ENCODE measurements at regions not wholly inside any gene's neighbourhood (a gene's known extent, or its start where the extent isn't known, plus 50 kb on each side); places are given as distances from the start of the nearest gene placed in this dataset.

- Histone ChIP-seq H3K9ac (ENCODE audit: low read length) (no peak overlapping the region), H2BK12ac (ENCODE audit: low read length in 2 of 2) (no peak overlapping the region), H2AFZ (ENCODE audit: low read depth, low read length) (no peak overlapping the region), H3K4me3 (ENCODE audit: insufficient read depth in 1 of 2, low read depth in 1 of 2, low read length in 2 of 2) (no peak overlapping the region), H3K4me2 (ENCODE audit: low read length, poor library complexity, severe bottlenecking) (no peak overlapping the region), H3K36me3 (ENCODE audit: control insufficient read depth in 1 of 2, insufficient read depth in 2 of 2, low read depth in 1 of 2, low read length in 2 of 2) (no peaks in the 10 kb centered on the region), H2BK120ac (ENCODE audit: low read depth, low read length) (no peak overlapping the region), H3K4me1 (ENCODE audit: control insufficient read depth, insufficient read depth, low read depth, low read length) (peaks cover 2% of the 10 kb centered on the region), H3K27ac (ENCODE audit: low read length, poor library complexity, severe bottlenecking) (no peak overlapping the region), H3K4ac (ENCODE audit: low read depth in 1 of 2, low read length in 2 of 2) (no peak overlapping the region), H3K18ac (ENCODE audit: low read depth in 1 of 2, low read length in 2 of 2) (no peak overlapping the region), H4K8ac (ENCODE audit: low read length) (no peak overlapping the region), H3K23ac (ENCODE audit: low read length in 2 of 2) (no peak overlapping the region), H3K27me3 (ENCODE audit: control insufficient read depth in 1 of 2, insufficient read depth in 1 of 2, low read length in 2 of 2) (no peaks in the 10 kb centered on the region), H2BK5ac (ENCODE audit: low read depth, low read length, poor library complexity, severe bottlenecking) (no peak overlapping the region), H4K91ac (ENCODE audit: low read length) (no peak overlapping the region), H2AK5ac (ENCODE audit: low read length, severe bottlenecking) (no peak overlapping the region), H3K9me3 (ENCODE audit: control insufficient read depth, low read length) (peaks cover 17% of the 10 kb centered on the region), H3K79me1 (replicated peaks; ENCODE audit: low read length, poor library complexity, severe bottlenecking) (no peaks in the 10 kb centered on the region), H2BK15ac (ENCODE audit: low read depth, poor library complexity, severe bottlenecking) (no peak overlapping the region), H3K14ac (ENCODE audit: low read length in 2 of 2) (no peak overlapping the region)
- WGBS: 99% methylated on average over 3 of the region's 5 CpGs
- DNase-seq: no peak
Measured at GRCh38 chr9:107946364-107947141, 457.0 kb upstream of the KLF4 start.

GRCh38 chr9:107945961-107946360 is 456.4 kb upstream of the KLF4 start:
- H2BK120ac ChIP-seq (ENCODE audit: low read depth, low read length): no peak overlapping the region
- H2BK15ac ChIP-seq (ENCODE audit: low read depth, poor library complexity, severe bottlenecking): no peak overlapping the region
- no peak overlapping the region for H3K18ac ChIP-seq (ENCODE audit: low read depth in 1 of 2, low read length in 2 of 2)
- H4K91ac ChIP-seq (ENCODE audit: low read length): no peak overlapping the region
- peaks cover 2% of the 10 kb centered on the region for H3K4me1 ChIP-seq (ENCODE audit: control insufficient read depth, insufficient read depth, low read depth, low read length)
- 97% methylated on average over 2 of the region's 2 CpGs for WGBS
- no peak overlapping the region for H3K4ac ChIP-seq (ENCODE audit: low read depth in 1 of 2, low read length in 2 of 2)
- H3K79me1 ChIP-seq (replicated peaks; ENCODE audit: low read length, poor library complexity, severe bottlenecking): no peaks in the 10 kb centered on the region
- DNase-seq: no peak
- H2AFZ ChIP-seq (ENCODE audit: low read depth, low read length): no peak overlapping the region
- no peak overlapping the region for H3K4me3 ChIP-seq (ENCODE audit: insufficient read depth in 1 of 2, low read depth in 1 of 2, low read length in 2 of 2)
- no peak overlapping the region for H3K27ac ChIP-seq (ENCODE audit: low read length, poor library complexity, severe bottlenecking)
- H3K9ac ChIP-seq (ENCODE audit: low read length): no peak overlapping the region
- H4K8ac ChIP-seq (ENCODE audit: low read length): no peak overlapping the region
- H3K23ac ChIP-seq (ENCODE audit: low read length in 2 of 2): no peak overlapping the region
- peaks cover 11% of the 10 kb centered on the region for H3K9me3 ChIP-seq (ENCODE audit: control insufficient read depth, low read length)
- H2AK5ac ChIP-seq (ENCODE audit: low read length, severe bottlenecking): no peak overlapping the region
- H2BK12ac ChIP-seq (ENCODE audit: low read length in 2 of 2): no peak overlapping the region
- H2BK5ac ChIP-seq (ENCODE audit: low read depth, low read length, poor library complexity, severe bottlenecking): no peak overlapping the region
- H3K36me3 ChIP-seq (ENCODE audit: control insufficient read depth in 1 of 2, insufficient read depth in 2 of 2, low read depth in 1 of 2, low read length in 2 of 2): no peaks in the 10 kb centered on the region
- no peak overlapping the region for H3K4me2 ChIP-seq (ENCODE audit: low read length, poor library complexity, severe bottlenecking)
- no peaks in the 10 kb centered on the region for H3K27me3 ChIP-seq (ENCODE audit: control insufficient read depth in 1 of 2, insufficient read depth in 1 of 2, low read length in 2 of 2)
- no peak overlapping the region for H3K14ac ChIP-seq (ENCODE audit: low read length in 2 of 2)

- H4K91ac ChIP-seq (ENCODE audit: low read length): no peak overlapping the region
- no peak overlapping the region for H3K4me3 ChIP-seq (ENCODE audit: insufficient read depth in 1 of 2, low read depth in 1 of 2, low read length in 2 of 2)
- H3K79me1 ChIP-seq (replicated peaks; ENCODE audit: low read length, poor library complexity, severe bottlenecking): no peaks in the 10 kb centered on the region
- no peaks in the 10 kb centered on the region for H3K36me3 ChIP-seq (ENCODE audit: control insufficient read depth in 1 of 2, insufficient read depth in 2 of 2, low read depth in 1 of 2, low read length in 2 of 2)
- H3K14ac ChIP-seq (ENCODE audit: low read length in 2 of 2): no peak overlapping the region
- H3K4me1 ChIP-seq (ENCODE audit: control insufficient read depth, insufficient read depth, low read depth, low read length): peaks cover 2% of the 10 kb centered on the region
- peaks cover 7% of the 10 kb centered on the region for H3K9me3 ChIP-seq (ENCODE audit: control insufficient read depth, low read length)
- no peak overlapping the region for H3K18ac ChIP-seq (ENCODE audit: low read depth in 1 of 2, low read length in 2 of 2)
- no peak overlapping the region for H2BK5ac ChIP-seq (ENCODE audit: low read depth, low read length, poor library complexity, severe bottlenecking)
- no peak overlapping the region for H2BK15ac ChIP-seq (ENCODE audit: low read depth, poor library complexity, severe bottlenecking)
- H2AK5ac ChIP-seq (ENCODE audit: low read length, severe bottlenecking): no peak overlapping the region
- no peak overlapping the region for H3K4me2 ChIP-seq (ENCODE audit: low read length, poor library complexity, severe bottlenecking)
- no peak overlapping the region for H3K27ac ChIP-seq (ENCODE audit: low read length, poor library complexity, severe bottlenecking)
- H2BK120ac ChIP-seq (ENCODE audit: low read depth, low read length): no peak overlapping the region
- no peak overlapping the region for H2AFZ ChIP-seq (ENCODE audit: low read depth, low read length)
- no peak for DNase-seq
- 69% methylated on average over 2 of the region's 2 CpGs for WGBS
- H3K23ac ChIP-seq (ENCODE audit: low read length in 2 of 2): no peak overlapping the region
- no peak overlapping the region for H2BK12ac ChIP-seq (ENCODE audit: low read length in 2 of 2)
- no peak overlapping the region for H4K8ac ChIP-seq (ENCODE audit: low read length)
- H3K9ac ChIP-seq (ENCODE audit: low read length): no peak overlapping the region
- no peaks in the 10 kb centered on the region for H3K27me3 ChIP-seq (ENCODE audit: control insufficient read depth in 1 of 2, insufficient read depth in 1 of 2, low read length in 2 of 2)
- H3K4ac ChIP-seq (ENCODE audit: low read depth in 1 of 2, low read length in 2 of 2): no peak overlapping the region
Measured at GRCh38 chr9:107945493-107945892, 455.9 kb upstream of the KLF4 start.

- no peak overlapping the region for H3K27ac ChIP-seq (ENCODE audit: low read length, poor library complexity, severe bottlenecking)
- H2BK5ac ChIP-seq (ENCODE audit: low read depth, low read length, poor library complexity, severe bottlenecking): no peak overlapping the region
- no peak overlapping the region for H3K4me2 ChIP-seq (ENCODE audit: low read length, poor library complexity, severe bottlenecking)
- H3K14ac ChIP-seq (ENCODE audit: low read length in 2 of 2): no peak overlapping the region
- no peak overlapping the region for H2AFZ ChIP-seq (ENCODE audit: low read depth, low read length)
- H3K36me3 ChIP-seq (ENCODE audit: control insufficient read depth in 1 of 2, insufficient read depth in 2 of 2, low read depth in 1 of 2, low read length in 2 of 2): no peaks in the 10 kb centered on the region
- H4K8ac ChIP-seq (ENCODE audit: low read length): no peak overlapping the region
- H4K91ac ChIP-seq (ENCODE audit: low read length): no peak overlapping the region
- no peak for DNase-seq
- H3K4me3 ChIP-seq (ENCODE audit: insufficient read depth in 1 of 2, low read depth in 1 of 2, low read length in 2 of 2): no peak overlapping the region
- H3K4me1 ChIP-seq (ENCODE audit: control insufficient read depth, insufficient read depth, low read depth, low read length): peaks cover 2% of the 10 kb centered on the region
- H3K18ac ChIP-seq (ENCODE audit: low read depth in 1 of 2, low read length in 2 of 2): no peak overlapping the region
- no peak overlapping the region for H2BK12ac ChIP-seq (ENCODE audit: low read length in 2 of 2)
- no peak overlapping the region for H3K9ac ChIP-seq (ENCODE audit: low read length)
- WGBS: 93% methylated on average over 10 of the region's 10 CpGs
- no peaks in the 10 kb centered on the region for H3K79me1 ChIP-seq (replicated peaks; ENCODE audit: low read length, poor library complexity, severe bottlenecking)
- no peak overlapping the region for H3K4ac ChIP-seq (ENCODE audit: low read depth in 1 of 2, low read length in 2 of 2)
- peaks cover 0 to 4% of the 10 kb centered on the region in 2 experiments for H3K27me3 ChIP-seq (ENCODE audit: control insufficient read depth in 1 of 2, insufficient read depth in 1 of 2, low read length in 2 of 2)
- H2BK15ac ChIP-seq (ENCODE audit: low read depth, poor library complexity, severe bottlenecking): no peak overlapping the region
- H2AK5ac ChIP-seq (ENCODE audit: low read length, severe bottlenecking): no peak overlapping the region
- no peak overlapping the region for H3K23ac ChIP-seq (ENCODE audit: low read length in 2 of 2)
- H3K9me3 ChIP-seq (ENCODE audit: control insufficient read depth, low read length): no peaks in the 10 kb centered on the region
- H2BK120ac ChIP-seq (ENCODE audit: low read depth, low read length): no peak overlapping the region
Measured at GRCh38 chr9:107944387-107944786, 454.8 kb upstream of the KLF4 start.
